Activated CD4-positive, alpha-beta T cell treated with anti-CD3 and anti-CD28 coated beads, Interleukin-2, amount 50 U/mL, for 24 hours (primary cell): ENCODE measurements at regions not wholly inside any gene's neighbourhood (a gene's known extent, or its start where the extent isn't known, plus 50 kb on each side); places are given as distances from the start of the nearest gene placed in this dataset.

ENCODE experiments used
- DNase-seq, 2 donors: peaks; one replicate each; pipeline ENCODE4 v3.0.0-alpha.2; 2020; ENCODE audit warnings: low read depth in 1 of 2, low spot score in 1 of 2

- DNase-seq, result no peak
Observed at GRCh38 chr2:19041434-19042041, 316.9 kb downstream of the OSR1 start.

- no peak for DNase-seq
Observed at GRCh38 chr2:19038071-19039015, 320.1 kb downstream of the OSR1 start.

- DNase-seq, result no peak
Observed at GRCh38 chr2:19036091-19036490, 322.3 kb downstream of the OSR1 start.

GRCh38 chr2:19035238-19035637, 323.2 kb downstream of the OSR1 start:
- DNase-seq, result no peak

GRCh38 chr2:19033240-19033639, 325.2 kb downstream of the OSR1 start:
- no peak for DNase-seq

GRCh38 chr2:19031642-19032041, 326.8 kb downstream of the OSR1 start:
- DNase-seq, result no peak

- no peak for DNase-seq
Observed at GRCh38 chr2:19029655-19030054, 328.8 kb downstream of the OSR1 start.

GRCh38 chr2:19028587-19029375, 329.6 kb downstream of the OSR1 start:
- DNase-seq, result no peak

- DNase-seq, result no peak
Observed at GRCh38 chr2:19027626-19028025, 330.8 kb downstream of the OSR1 start.

- no peak for DNase-seq
Observed at GRCh38 chr2:19026261-19026660, 332.2 kb downstream of the OSR1 start.

GRCh38 chr2:19022334-19022733, 336.1 kb downstream of the OSR1 start:
- no peak for DNase-seq

GRCh38 chr2:19021721-19022120, 336.7 kb downstream of the OSR1 start:
- no peak for DNase-seq

GRCh38 chr2:19021100-19021476, 337.3 kb downstream of the OSR1 start:
- no peak for DNase-seq

GRCh38 chr2:19020144-19021099, 338.0 kb downstream of the OSR1 start:
- no peak for DNase-seq

GRCh38 chr2:19009510-19009909, 348.9 kb downstream of the OSR1 start:
- no peak for DNase-seq

GRCh38 chr2:19003554-19003953, 354.9 kb downstream of the OSR1 start:
- no peak for DNase-seq

GRCh38 chr2:19000776-19001175, 357.6 kb downstream of the OSR1 start:
- DNase-seq, result no peak

- DNase-seq, result no peak
Observed at GRCh38 chr2:18999198-18999597, 359.2 kb downstream of the OSR1 start.

GRCh38 chr2:18998491-18998890, 359.9 kb downstream of the OSR1 start:
- no peak for DNase-seq

- DNase-seq, result no peak
Observed at GRCh38 chr2:18993756-18994338, 364.6 kb downstream of the OSR1 start.
